ENCODE measurements at regions not wholly inside any gene's neighbourhood (a gene's known extent, or its start where the extent isn't known, plus 50 kb on each side); places are given as distances from the start of the nearest gene placed in this dataset.

GRCh38 chr10:94077042-94077441 lies 83.3 kb downstream of the PLCE1 start:
- TF ChIP-seq CTCF (IDR thresholded peaks at IDR 0.05; ENCODE audit: low read depth, low read length), result no peak
- TF ChIP-seq MYC (IDR thresholded peaks at IDR 0.05; ENCODE audit: low read depth, low read length), result no peak
- TF ChIP-seq POLR2A (IDR thresholded peaks at IDR 0.05; ENCODE audit: extremely low read depth, insufficient read length), result no peak
- no peak for TF ChIP-seq MAX (IDR thresholded peaks at IDR 0.05; ENCODE audit: low read depth, low read length)
- DNase-seq (ENCODE audit: low read depth), result no peak
- no peak overlapping the region for H3K4me3 ChIP-seq (ENCODE audit: low read depth, low read length)

GRCh38 chr10:94080108-94080507 lies 86.4 kb downstream of the PLCE1 start:
- no peak for DNase-seq (ENCODE audit: low read depth)

GRCh38 chr10:94083662-94084265 lies 90.0 kb downstream of the PLCE1 start:
- DNase-seq (ENCODE audit: low read depth), result no peak
- H3K4me3 ChIP-seq (ENCODE audit: low read depth, low read length), result no peak overlapping the region
- TF ChIP-seq MYC (IDR thresholded peaks at IDR 0.05; ENCODE audit: low read depth, low read length) (no peak), CTCF (IDR thresholded peaks at IDR 0.05; ENCODE audit: low read depth, low read length) (no peak), MAX (IDR thresholded peaks at IDR 0.05; ENCODE audit: low read depth, low read length) (no peak), POLR2A (IDR thresholded peaks at IDR 0.05; ENCODE audit: extremely low read depth, insufficient read length) (no peak)

More at GRCh38 chr10:94080108-94080507, 86.4 kb downstream of the PLCE1 start:
- TF ChIP-seq POLR2A (IDR thresholded peaks at IDR 0.05; ENCODE audit: extremely low read depth, insufficient read length) (no peak), MYC (IDR thresholded peaks at IDR 0.05; ENCODE audit: low read depth, low read length) (no peak), MAX (IDR thresholded peaks at IDR 0.05; ENCODE audit: low read depth, low read length) (no peak), CTCF (IDR thresholded peaks at IDR 0.05; ENCODE audit: low read depth, low read length) (no peak)
- H3K4me3 ChIP-seq (ENCODE audit: low read depth, low read length), result no peak overlapping the region

- DNase-seq (ENCODE audit: low read depth), result no peak
- no peak overlapping the region for H3K4me3 ChIP-seq (ENCODE audit: low read depth, low read length)
- TF ChIP-seq CTCF (IDR thresholded peaks at IDR 0.05; ENCODE audit: low read depth, low read length) (no peak), POLR2A (IDR thresholded peaks at IDR 0.05; ENCODE audit: extremely low read depth, insufficient read length) (no peak), MYC (IDR thresholded peaks at IDR 0.05; ENCODE audit: low read depth, low read length) (no peak)
Measured at GRCh38 chr10:94084344-94084743, 90.6 kb downstream of the PLCE1 start.

- TF ChIP-seq POLR2A (IDR thresholded peaks at IDR 0.05; ENCODE audit: extremely low read depth, insufficient read length) (no peak), MAX (IDR thresholded peaks at IDR 0.05; ENCODE audit: low read depth, low read length) (no peak), MYC (IDR thresholded peaks at IDR 0.05; ENCODE audit: low read depth, low read length) (no peak), CTCF (IDR thresholded peaks at IDR 0.05; ENCODE audit: low read depth, low read length) (no peak)
- DNase-seq (ENCODE audit: low read depth), result no peak
- H3K4me3 ChIP-seq (ENCODE audit: low read depth, low read length), result no peak overlapping the region
Measured at GRCh38 chr10:94085288-94085687, 91.6 kb downstream of the PLCE1 start.

Data from NB4 (cell line).